ENCODE measurements at regions not wholly inside any gene's neighbourhood (a gene's known extent, or its start where the extent isn't known, plus 50 kb on each side); places are given as distances from the start of the nearest gene placed in this dataset.

GRCh38 chr4:173746424-173746823 lies 216.4 kb upstream of the HAND2 start:
- TF ChIP-seq, protein P1, sequence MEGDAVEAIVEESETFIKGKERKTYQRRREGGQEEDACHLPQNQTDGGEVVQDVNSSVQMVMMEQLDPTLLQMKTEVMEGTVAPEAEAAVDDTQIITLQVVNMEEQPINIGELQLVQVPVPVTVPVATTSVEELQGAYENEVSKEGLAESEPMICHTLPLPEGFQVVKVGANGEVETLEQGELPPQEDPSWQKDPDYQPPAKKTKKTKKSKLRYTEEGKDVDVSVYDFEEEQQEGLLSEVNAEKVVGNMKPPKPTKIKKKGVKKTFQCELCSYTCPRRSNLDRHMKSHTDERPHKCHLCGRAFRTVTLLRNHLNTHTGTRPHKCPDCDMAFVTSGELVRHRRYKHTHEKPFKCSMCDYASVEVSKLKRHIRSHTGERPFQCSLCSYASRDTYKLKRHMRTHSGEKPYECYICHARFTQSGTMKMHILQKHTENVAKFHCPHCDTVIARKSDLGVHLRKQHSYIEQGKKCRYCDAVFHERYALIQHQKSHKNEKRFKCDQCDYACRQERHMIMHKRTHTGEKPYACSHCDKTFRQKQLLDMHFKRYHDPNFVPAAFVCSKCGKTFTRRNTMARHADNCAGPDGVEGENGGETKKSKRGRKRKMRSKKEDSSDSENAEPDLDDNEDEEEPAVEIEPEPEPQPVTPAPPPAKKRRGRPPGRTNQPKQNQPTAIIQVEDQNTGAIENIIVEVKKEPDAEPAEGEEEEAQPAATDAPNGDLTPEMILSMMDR (conservative IDR thresholded peaks at IDR 0.05 in 1 of 2, IDR thresholded peaks at IDR 0.05 in 1 of 2; ENCODE audit: extremely low read depth in 1 of 2, insufficient read depth in 1 of 2, low read depth in 1 of 2, low read length in 2 of 2), result no peak
- TF ChIP-seq EZH2 (IDR thresholded peaks at IDR 0.05; ENCODE audit: borderline replicate concordance, low read length), result no peak

All from mammary epithelial cell (primary cell).